RWPE2 (cell line): ENCODE measurements at regions not wholly inside any gene's neighbourhood (a gene's known extent, or its start where the extent isn't known, plus 50 kb on each side); places are given as distances from the start of the nearest gene placed in this dataset.

ENCODE experiments used
- ATAC-seq: fragments of 200-7000 bp; cut with Tn5 transposase; 3 replicates; pipeline ENCODE4 v1.9.1; 2021; ENCODE audit warnings: low read depth
- DNase-seq: peaks from one replicate; pipeline ENCODE4 v3.0.0-alpha.2; 2020; ENCODE audit warnings: low spot score
- H3K27ac ChIP-seq: fragments of 450-650 bp; 2 replicates; pipeline ENCODE4 v1.5.1; 2017; ENCODE audit warnings: mild to moderate bottlenecking; ENCODE audit not compliant: poor library complexity, severe bottlenecking
- H3K27me3 ChIP-seq: fragments of 250-450 bp; sonication (Bioruptor Pico); 2 replicates; pipeline ENCODE4 v1.5.1; 2021; ENCODE audit warnings: mild to moderate bottlenecking, moderate library complexity; ENCODE audit not compliant: insufficient read depth, poor library complexity, severe bottlenecking
- H3K36me3 ChIP-seq: fragments of 250-450 bp; sonication (Bioruptor Pico); 2 replicates; pipeline ENCODE4 v1.5.1; 2020; ENCODE audit warnings: low read depth, mild to moderate bottlenecking, moderate library complexity
- H3K4me1 ChIP-seq: fragments of 250-450 bp; sonication (Bioruptor Pico); 2 replicates; pipeline ENCODE4 v1.5.1; 2021; ENCODE audit warnings: mild to moderate bottlenecking, moderate library complexity; ENCODE audit not compliant: insufficient read depth, poor library complexity, severe bottlenecking
- H3K4me3 ChIP-seq: fragments of 250-450 bp; sonication (Bioruptor Pico); 2 replicates; pipeline ENCODE4 v1.5.1; 2021; ENCODE audit warnings: mild to moderate bottlenecking, moderate library complexity; ENCODE audit not compliant: severe bottlenecking
- H3K9me3 ChIP-seq: fragments of 250-450 bp; sonication (Bioruptor Pico); 2 replicates; pipeline ENCODE4 v1.5.1; 2021; ENCODE audit warnings: mild to moderate bottlenecking, moderate library complexity; ENCODE audit not compliant: severe bottlenecking
- TF ChIP-seq, protein P1 (sequence below): fragments of 450-650 bp; IDR thresholded peaks from one replicate; pipeline ENCODE4 v1.5.1; 2017; ENCODE audit warnings: mild to moderate bottlenecking, moderate library complexity; ENCODE audit not compliant: poor library complexity, severe bottlenecking

DNA sequence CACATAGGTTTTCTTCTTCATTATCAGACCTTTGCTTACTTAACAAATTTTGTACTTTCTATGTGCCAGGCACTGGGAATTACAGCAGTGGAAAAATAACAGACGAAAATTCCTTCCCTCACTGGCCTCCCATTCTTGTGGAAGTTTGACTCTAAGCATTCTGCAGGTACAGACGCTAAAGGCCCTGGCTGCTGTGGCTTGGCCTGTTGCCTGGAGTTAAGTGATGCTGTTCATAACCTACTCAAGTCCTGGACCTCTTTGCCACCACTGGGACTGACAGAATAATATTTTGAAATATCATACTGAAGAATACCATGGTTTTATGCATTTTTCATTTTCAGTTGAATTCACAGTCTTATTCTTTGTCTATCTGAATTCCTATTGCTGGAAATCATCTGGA is 97.3 kb upstream of the SPATA31C2 start:
- no peak for ATAC-seq

DNA sequence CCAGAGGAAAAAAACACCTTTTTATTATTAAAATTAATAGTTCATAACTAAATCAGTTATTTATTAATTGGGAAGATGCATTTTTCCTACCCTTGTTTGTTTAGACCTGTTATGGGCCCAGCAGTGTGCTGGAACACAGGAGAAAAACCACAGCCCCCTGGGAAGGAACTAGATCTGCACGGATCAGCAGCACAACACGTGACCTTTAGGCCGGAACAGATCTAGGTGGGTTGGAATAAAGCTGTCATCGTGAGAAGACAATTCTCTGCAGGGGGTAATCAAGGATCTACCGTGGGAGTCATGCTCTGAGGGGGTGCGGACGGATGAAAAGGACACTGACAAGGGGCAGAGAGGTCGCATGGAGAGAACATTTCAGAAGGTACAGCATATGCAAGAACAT is 95.8 kb upstream of the SPATA31C2 start:
- no peak overlapping the region for H3K27ac ChIP-seq
- no peaks in the 10 kb centered on the region for H3K27me3 ChIP-seq
- no peaks in the 10 kb centered on the region for H3K36me3 ChIP-seq
- no peak for ATAC-seq
- H3K4me1 ChIP-seq: no peaks in the 10 kb centered on the region
- TF ChIP-seq, protein P1, sequence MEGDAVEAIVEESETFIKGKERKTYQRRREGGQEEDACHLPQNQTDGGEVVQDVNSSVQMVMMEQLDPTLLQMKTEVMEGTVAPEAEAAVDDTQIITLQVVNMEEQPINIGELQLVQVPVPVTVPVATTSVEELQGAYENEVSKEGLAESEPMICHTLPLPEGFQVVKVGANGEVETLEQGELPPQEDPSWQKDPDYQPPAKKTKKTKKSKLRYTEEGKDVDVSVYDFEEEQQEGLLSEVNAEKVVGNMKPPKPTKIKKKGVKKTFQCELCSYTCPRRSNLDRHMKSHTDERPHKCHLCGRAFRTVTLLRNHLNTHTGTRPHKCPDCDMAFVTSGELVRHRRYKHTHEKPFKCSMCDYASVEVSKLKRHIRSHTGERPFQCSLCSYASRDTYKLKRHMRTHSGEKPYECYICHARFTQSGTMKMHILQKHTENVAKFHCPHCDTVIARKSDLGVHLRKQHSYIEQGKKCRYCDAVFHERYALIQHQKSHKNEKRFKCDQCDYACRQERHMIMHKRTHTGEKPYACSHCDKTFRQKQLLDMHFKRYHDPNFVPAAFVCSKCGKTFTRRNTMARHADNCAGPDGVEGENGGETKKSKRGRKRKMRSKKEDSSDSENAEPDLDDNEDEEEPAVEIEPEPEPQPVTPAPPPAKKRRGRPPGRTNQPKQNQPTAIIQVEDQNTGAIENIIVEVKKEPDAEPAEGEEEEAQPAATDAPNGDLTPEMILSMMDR: no peak
- no peak for DNase-seq
- no peak overlapping the region for H3K4me3 ChIP-seq
- H3K9me3 ChIP-seq: peaks cover 3% of the 10 kb centered on the region

More for the DNA sequence above, 97.3 kb upstream of the SPATA31C2 start:
- Histone ChIP-seq H3K27me3 (no peaks in the 10 kb centered on the region), H3K4me1 (no peaks in the 10 kb centered on the region), H3K27ac (no peak overlapping the region), H3K9me3 (no peaks in the 10 kb centered on the region), H3K36me3 (no peaks in the 10 kb centered on the region), H3K4me3 (no peak overlapping the region)
- no peak for DNase-seq
- TF ChIP-seq, protein P1: no peak

GRCh38 chr9:88233091-88233490 is 94.8 kb upstream of the SPATA31C2 start:
- Histone ChIP-seq H3K27ac (no peak overlapping the region), H3K9me3 (peaks cover 3% of the 10 kb centered on the region), H3K36me3 (no peaks in the 10 kb centered on the region), H3K4me3 (no peak overlapping the region), H3K27me3 (no peaks in the 10 kb centered on the region), H3K4me1 (no peaks in the 10 kb centered on the region)
- no peak for ATAC-seq
- TF ChIP-seq, protein P1: no peak
- DNase-seq: no peak

DNA sequence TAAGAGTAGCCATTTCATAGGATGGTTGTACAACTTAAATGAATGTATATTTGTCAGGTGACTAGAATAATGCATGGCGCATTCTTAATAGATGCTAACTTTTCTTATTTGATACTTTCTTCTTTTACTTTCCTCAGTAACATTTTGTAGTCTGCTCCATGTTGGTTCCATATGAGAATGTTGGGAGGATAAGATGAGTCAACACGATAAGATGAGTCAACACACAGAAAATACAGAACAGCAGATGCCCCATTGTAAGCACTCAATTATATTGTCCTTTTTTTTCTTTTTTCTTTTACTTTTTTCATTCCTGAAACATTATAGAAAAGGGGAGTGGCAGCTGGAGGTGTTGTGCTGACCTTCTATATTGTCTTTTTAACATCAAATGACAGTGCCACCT is 92.3 kb upstream of the SPATA31C2 start:
- no peak for ATAC-seq

DNA sequence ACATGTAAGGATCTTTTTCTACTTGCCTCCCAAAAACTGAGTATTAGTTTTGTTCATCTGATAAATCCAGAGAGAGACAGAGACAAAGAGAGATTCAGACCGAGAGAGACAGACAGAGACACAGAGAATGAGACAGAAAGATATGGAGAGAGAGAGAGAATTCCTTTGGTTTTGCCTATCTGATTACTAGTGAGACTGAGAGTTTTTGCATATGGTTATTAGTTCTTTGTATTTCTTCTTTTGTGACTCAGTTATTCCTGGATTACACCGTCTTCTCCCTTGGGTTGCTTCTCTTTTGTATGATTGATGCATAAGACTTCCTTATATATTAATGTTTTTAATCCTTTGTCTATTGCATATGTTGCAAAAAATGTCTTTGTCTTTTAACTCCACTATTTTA is 91.2 kb upstream of the SPATA31C2 start:
- DNase-seq: no peak
- H3K4me3 ChIP-seq: no peak overlapping the region
- no peak for ATAC-seq
- no peaks in the 10 kb centered on the region for H3K4me1 ChIP-seq
- no peaks in the 10 kb centered on the region for H3K36me3 ChIP-seq
- no peak overlapping the region for H3K27ac ChIP-seq
- no peaks in the 10 kb centered on the region for H3K27me3 ChIP-seq
- peaks cover 3% of the 10 kb centered on the region for H3K9me3 ChIP-seq
- TF ChIP-seq, protein P1: no peak

More for the DNA sequence above, 92.3 kb upstream of the SPATA31C2 start:
- no peaks in the 10 kb centered on the region for H3K27me3 ChIP-seq
- H3K4me3 ChIP-seq: no peak overlapping the region
- no peaks in the 10 kb centered on the region for H3K36me3 ChIP-seq
- DNase-seq: no peak
- H3K9me3 ChIP-seq: peaks cover 3% of the 10 kb centered on the region
- no peaks in the 10 kb centered on the region for H3K4me1 ChIP-seq
- H3K27ac ChIP-seq: no peak overlapping the region
- TF ChIP-seq, protein P1: no peak
